NCI-H1417 (cell line): ENCODE measurements at regions not wholly inside any gene's neighbourhood (a gene's known extent, or its start where the extent isn't known, plus 50 kb on each side); places are given as distances from the start of the nearest gene placed in this dataset.
"Not testable (repeated sequence)": the region's sequence is repeated elsewhere in the genome, so short reads cannot be mapped to it uniquely, and the experiment has no call there.

Source experiments
- DNase-seq, 3 experiments: peaks; one replicate each; lab custom pipeline; 2025; lab: John Stamatoyannopoulos, UW

- DNase-seq = no peak
These were observed 89.7 kb upstream of the RET start for GRCh38 chr10:42987121-42987541.

- DNase-seq = no peak
These were observed 89.3 kb upstream of the RET start for GRCh38 chr10:42987575-42987974.

GRCh38 chr10:42988069-42988468 lies 88.8 kb upstream of the RET start:
- DNase-seq = no peak

GRCh38 chr10:42988517-42989395 lies 88.1 kb upstream of the RET start:
- DNase-seq = no peak

- no peak for DNase-seq
These were observed 87.4 kb upstream of the RET start for GRCh38 chr10:42989481-42989921.

- no peak for DNase-seq
These were observed 86.7 kb upstream of the RET start for GRCh38 chr10:42990016-42990720.

GRCh38 chr10:42990721-42991441 lies 86.0 kb upstream of the RET start:
- no peak for DNase-seq

GRCh38 chr10:42991442-42992098 lies 85.3 kb upstream of the RET start:
- no peak for DNase-seq

- DNase-seq = no peak
These were observed 84.5 kb upstream of the RET start for GRCh38 chr10:42992156-42992956.

GRCh38 chr10:42992957-42993390 lies 83.9 kb upstream of the RET start:
- DNase-seq = no peak

- not testable (repeated sequence) for DNase-seq
These were observed 82.0 kb upstream of the RET start for GRCh38 chr10:42994909-42995308.

GRCh38 chr10:42995537-42995936 lies 81.3 kb upstream of the RET start:
- DNase-seq = no peak

- no peak for DNase-seq
These were observed 80.3 kb upstream of the RET start for GRCh38 chr10:42996588-42996987.

- no peak for DNase-seq
These were observed 79.6 kb upstream of the RET start for GRCh38 chr10:42997151-42997848.

GRCh38 chr10:42997849-42998165 lies 79.1 kb upstream of the RET start:
- no peak for DNase-seq

- no peak for DNase-seq
These were observed 78.1 kb upstream of the RET start for GRCh38 chr10:42998481-42999384.

GRCh38 chr10:42999385-43000020 lies 77.4 kb upstream of the RET start:
- DNase-seq = no peak

- no peak for DNase-seq
These were observed 76.9 kb upstream of the RET start for GRCh38 chr10:43000021-43000411.
